Thyroid gland (tissue), 4 donors: ENCODE measurements at regions not wholly inside any gene's neighbourhood (a gene's known extent, or its start where the extent isn't known, plus 50 kb on each side); places are given as distances from the start of the nearest gene placed in this dataset.
"Not testable (repeated sequence)": the region's sequence is repeated elsewhere in the genome, so short reads cannot be mapped to it uniquely, and the experiment has no call there.

ENCODE experiments used
- CTCF ChIP-seq, 6 experiments: fragments of 200-600 bp in 3 of 6; fragments of 450-650 bp in 3 of 6; sonication (generic) in 3 of 6; IDR thresholded peaks; one replicate each; pipeline ENCODE4 v1.5.1; 2016 to 2019; ENCODE audit warnings: antibody characterized with exemption in 6 of 6, mild to moderate bottlenecking in 2 of 6, inconsistent platforms in 1 of 6, moderate library complexity in 1 of 6
- POLR2A ChIP-seq, 2 donors: fragments of 450-650 bp; IDR thresholded peaks; one replicate each; pipeline ENCODE4 v1.6.1; 2017; ENCODE audit warnings: antibody characterized with exemption in 2 of 2, mild to moderate bottlenecking in 2 of 2, moderate library complexity in 1 of 2

GRCh38 chr17:21509356-21509755 is 133.2 kb downstream of the KCNJ12 start:
- TF ChIP-seq CTCF, POLR2A (IDR thresholded peaks at IDR 0.05): not testable (repeated sequence)
